ENCODE measurements at regions not wholly inside any gene's neighbourhood (a gene's known extent, or its start where the extent isn't known, plus 50 kb on each side); places are given as distances from the start of the nearest gene placed in this dataset.

DNA sequence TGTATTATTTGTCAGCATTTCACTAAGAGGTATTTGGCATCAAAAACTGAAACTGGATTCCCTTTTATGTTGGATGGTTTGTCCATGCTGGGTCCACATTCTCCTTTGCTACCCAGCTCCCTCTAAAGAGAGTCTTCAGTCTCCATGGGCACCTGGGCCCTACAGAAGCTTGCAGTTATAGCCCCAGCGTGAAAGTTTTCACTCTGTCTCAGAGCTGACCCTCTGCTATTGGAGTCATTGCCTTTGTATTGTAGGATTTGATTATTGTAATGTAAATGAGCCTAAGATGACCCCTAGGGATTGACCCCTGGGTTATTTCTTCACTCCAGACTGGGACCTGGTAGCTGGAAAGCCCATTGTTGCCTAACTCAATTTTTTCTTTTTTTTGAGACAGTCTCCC lies 1026.5 kb upstream of the EEF2KMT start:
- FAIRE-seq (no peak), DNase-seq (ENCODE audit: insufficient read length, low spot score) (no peak)
- TF ChIP-seq CTCF (IDR thresholded peaks at IDR 0.05; ENCODE audit: insufficient read depth, missing control alignments) = no peak

DNA sequence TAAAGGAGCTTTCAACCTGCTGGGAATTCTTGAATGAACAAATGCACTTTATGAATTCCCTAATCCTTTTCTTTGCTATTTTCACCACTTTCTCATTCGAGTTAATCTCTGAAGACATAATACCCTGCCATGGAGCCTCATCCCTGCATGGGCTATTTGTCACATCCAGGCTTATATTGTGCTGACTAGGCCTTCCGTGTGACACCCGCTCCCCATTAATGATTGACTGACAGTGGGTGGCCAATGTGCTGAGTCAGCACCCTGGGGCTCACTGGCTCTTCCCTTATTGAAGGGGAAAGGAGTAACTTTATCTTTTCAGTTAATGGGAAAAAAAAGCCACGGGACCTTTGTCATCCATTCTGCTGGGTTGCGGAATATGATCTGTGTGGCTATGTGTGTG lies 1024.8 kb upstream of the EEF2KMT start:
- TF ChIP-seq CTCF (IDR thresholded peaks at IDR 0.05; ENCODE audit: insufficient read depth, missing control alignments) = no peak
- DNase-seq (ENCODE audit: insufficient read length, low spot score) (no peak), FAIRE-seq (no peak)

DNA sequence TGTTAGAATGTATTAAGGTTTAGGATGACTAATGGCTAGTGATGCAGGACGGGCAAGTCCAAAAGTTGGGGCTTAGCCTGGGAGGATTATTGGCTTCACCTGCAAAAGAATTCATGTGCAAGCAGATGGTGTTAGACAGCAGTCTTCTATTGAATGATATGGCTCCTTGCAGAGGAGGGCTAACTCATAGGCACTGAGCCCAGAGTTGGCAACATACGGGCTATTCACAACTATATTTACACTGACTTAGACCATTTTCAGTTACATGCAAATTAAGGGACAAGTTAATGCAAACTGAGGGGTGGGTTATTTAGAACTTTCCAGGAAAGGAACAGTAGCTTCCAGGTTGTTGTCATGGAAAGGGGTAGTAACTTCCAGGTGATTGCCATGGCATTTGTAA lies 1017.1 kb upstream of the EEF2KMT start:
- FAIRE-seq (no peak), DNase-seq (ENCODE audit: insufficient read length, low spot score) (no peak)
- no peak for TF ChIP-seq CTCF (IDR thresholded peaks at IDR 0.05; ENCODE audit: insufficient read depth, missing control alignments)

GRCh38 chr16:6113749-6114148 lies 1016.2 kb upstream of the EEF2KMT start:
- DNase-seq (ENCODE audit: insufficient read length, low spot score) (no peak), FAIRE-seq (no peak)
- no peak for TF ChIP-seq CTCF (IDR thresholded peaks at IDR 0.05; ENCODE audit: insufficient read depth, missing control alignments)

DNA sequence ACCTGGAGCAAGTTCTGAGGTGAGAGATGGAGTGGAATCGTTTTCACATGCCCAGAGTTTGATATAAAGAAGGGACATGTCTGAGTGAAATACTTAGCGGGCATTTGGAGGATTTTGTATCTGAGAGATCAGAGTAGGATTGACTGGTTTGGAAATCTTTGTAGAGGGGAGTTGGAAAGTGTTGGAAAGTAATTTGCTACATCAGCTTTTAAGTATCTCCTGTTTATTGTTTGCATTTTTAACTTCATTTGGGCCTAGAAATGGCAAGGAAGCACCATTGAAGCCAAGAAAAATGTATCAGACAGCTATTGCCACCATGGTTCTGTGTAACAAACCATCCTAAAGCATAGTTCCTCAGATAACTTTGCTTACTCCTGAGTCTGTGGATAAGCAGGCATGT lies 1015.1 kb upstream of the EEF2KMT start:
- DNase-seq (ENCODE audit: insufficient read length, low spot score) (no peak), FAIRE-seq (no peak)
- no peak for TF ChIP-seq CTCF (IDR thresholded peaks at IDR 0.05; ENCODE audit: insufficient read depth, missing control alignments)

DNA sequence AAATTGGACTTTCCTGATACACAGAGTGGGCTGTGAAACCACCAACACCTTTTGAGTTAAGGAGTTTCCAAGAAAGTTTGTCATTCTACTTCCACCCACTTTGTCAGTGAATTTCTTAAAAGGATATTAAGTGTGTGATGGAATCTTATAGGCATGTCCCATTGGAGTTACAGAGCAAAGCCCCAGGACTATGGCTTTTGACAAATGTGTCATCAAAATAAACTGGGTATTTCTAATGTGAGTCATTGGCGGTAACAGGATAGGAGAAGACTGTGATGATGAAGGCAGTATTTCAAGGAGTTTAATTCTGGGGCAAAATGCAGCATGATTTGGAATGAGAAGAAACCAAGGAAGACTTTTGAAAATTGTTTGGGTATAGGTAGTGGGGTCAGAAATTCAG lies 1013.8 kb upstream of the EEF2KMT start:
- DNase-seq (ENCODE audit: insufficient read length, low spot score) (no peak), FAIRE-seq (no peak)
- TF ChIP-seq CTCF (IDR thresholded peaks at IDR 0.05; ENCODE audit: insufficient read depth, missing control alignments) = no peak

GRCh38 chr16:6110346-6110745 lies 1012.8 kb upstream of the EEF2KMT start:
- TF ChIP-seq CTCF (IDR thresholded peaks at IDR 0.05; ENCODE audit: insufficient read depth, missing control alignments) = no peak
- FAIRE-seq = no peak
- DNase-seq (ENCODE audit: insufficient read length, low spot score) = no peak
